Ishikawa (cell line): ENCODE measurements at regions not wholly inside any gene's neighbourhood (a gene's known extent, or its start where the extent isn't known, plus 50 kb on each side); places are given as distances from the start of the nearest gene placed in this dataset.

Source experiments
- CEBPB ChIP-seq: IDR thresholded peaks from 2 replicates; pipeline ENCODE4 v1.6.1; 2012
- EGR1 ChIP-seq: IDR thresholded peaks from 2 replicates; pipeline ENCODE4 v1.6.1; 2012
- EP300 ChIP-seq: IDR thresholded peaks from 2 replicates; pipeline ENCODE4 v1.6.1; 2012; ENCODE audit warnings: borderline replicate concordance
- FOXM1 ChIP-seq: IDR thresholded peaks from 2 replicates; pipeline ENCODE4 v1.6.1; 2012; ENCODE audit warnings: low read depth, borderline replicate concordance
- RAD21 ChIP-seq: IDR thresholded peaks from 2 replicates; pipeline ENCODE4 v1.6.1; 2012; ENCODE audit warnings: low read depth
- TAF1 ChIP-seq: IDR thresholded peaks from 2 replicates; pipeline ENCODE4 v1.6.1; 2012; ENCODE audit warnings: low read depth, mild to moderate bottlenecking
- TCF12 ChIP-seq: IDR thresholded peaks from 2 replicates; pipeline ENCODE4 v1.6.1; 2012; ENCODE audit warnings: low read depth
- YY1 ChIP-seq: IDR thresholded peaks from 2 replicates; pipeline ENCODE4 v1.6.1; 2012; ENCODE audit warnings: low read depth
- ZBTB7A ChIP-seq: IDR thresholded peaks from 2 replicates; pipeline ENCODE4 v1.6.1; 2012; ENCODE audit warnings: low read depth
- TF ChIP-seq, protein P1 (sequence below): IDR thresholded peaks from 2 replicates; pipeline ENCODE4 v1.6.1; 2012
- TF ChIP-seq, protein P2 (sequence below): IDR thresholded peaks from 2 replicates; pipeline ENCODE4 v1.6.1; 2012

DNA sequence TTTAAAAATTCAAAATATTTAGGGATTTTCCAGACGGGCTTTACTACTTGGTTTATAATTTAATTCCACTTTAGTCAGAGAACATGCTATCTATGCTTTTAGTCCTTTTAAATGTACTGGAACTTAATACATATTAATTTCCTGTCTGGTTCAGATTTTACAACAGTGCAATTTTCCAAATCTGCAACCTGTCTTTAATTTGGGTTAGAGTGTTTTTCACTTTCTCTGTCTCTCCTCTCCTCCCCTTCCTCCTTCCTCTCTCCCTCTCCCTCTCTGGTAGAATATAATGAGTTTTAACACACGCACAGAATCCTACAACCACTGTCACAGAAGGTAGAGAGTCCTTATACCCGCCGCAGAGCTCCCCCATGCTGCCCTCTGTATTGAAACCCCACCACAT, 950.7 kb downstream of the BRD1 start:
- no peak for TF ChIP-seq RAD21
- no peak for TF ChIP-seq TAF1
- no peak for TF ChIP-seq ZBTB7A
- TF ChIP-seq EGR1, result no peak
- TF ChIP-seq CEBPB, result no peak
- TF ChIP-seq, protein P1, sequence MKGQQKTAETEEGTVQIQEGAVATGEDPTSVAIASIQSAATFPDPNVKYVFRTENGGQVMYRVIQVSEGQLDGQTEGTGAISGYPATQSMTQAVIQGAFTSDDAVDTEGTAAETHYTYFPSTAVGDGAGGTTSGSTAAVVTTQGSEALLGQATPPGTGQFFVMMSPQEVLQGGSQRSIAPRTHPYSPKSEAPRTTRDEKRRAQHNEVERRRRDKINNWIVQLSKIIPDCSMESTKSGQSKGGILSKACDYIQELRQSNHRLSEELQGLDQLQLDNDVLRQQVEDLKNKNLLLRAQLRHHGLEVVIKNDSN, result no peak
- no peak for TF ChIP-seq FOXM1
- TF ChIP-seq, protein P2, sequence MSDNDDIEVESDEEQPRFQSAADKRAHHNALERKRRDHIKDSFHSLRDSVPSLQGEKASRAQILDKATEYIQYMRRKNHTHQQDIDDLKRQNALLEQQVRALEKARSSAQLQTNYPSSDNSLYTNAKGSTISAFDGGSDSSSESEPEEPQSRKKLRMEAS, result no peak
- no peak for TF ChIP-seq TCF12
- TF ChIP-seq EP300, result no peak
- TF ChIP-seq YY1, result no peak
